Liver (tissue), 8 donors: ENCODE measurements at regions not wholly inside any gene's neighbourhood (a gene's known extent, or its start where the extent isn't known, plus 50 kb on each side); places are given as distances from the start of the nearest gene placed in this dataset.

Source experiments
- DNase-seq: peaks from one replicate; pipeline ENCODE4 v3.0.0-alpha.2; 2017; ENCODE audit warnings: low spot score
- H3K27ac ChIP-seq, 2 donors: one replicate each; pipeline ENCODE4 v1.7.0; 2013; ENCODE audit warnings: inconsistent platforms in 2 of 2, low read length in 2 of 2, control low read depth in 1 of 2, low read depth in 1 of 2, mild to moderate bottlenecking in 1 of 2
- H3K27me3 ChIP-seq, 4 donors: one replicate each; pipeline versions ENCODE4 v1.6.1 to v1.7.0; 2013; ENCODE audit warnings: low read length in 3 of 4, inconsistent platforms in 1 of 4, mild to moderate bottlenecking in 1 of 4, moderate library complexity in 1 of 4; ENCODE audit not compliant: control insufficient read depth in 4 of 4, insufficient read depth in 4 of 4
- H3K36me3 ChIP-seq, 4 donors: one replicate each; pipeline versions ENCODE4 v1.6.1 to v1.7.0; 2013; ENCODE audit warnings: low read length in 3 of 4, mild to moderate bottlenecking in 3 of 4, low read depth in 1 of 4, moderate library complexity in 1 of 4; ENCODE audit not compliant: control insufficient read depth in 4 of 4, insufficient read depth in 3 of 4
- H3K4me1 ChIP-seq, 4 donors: one replicate each; pipeline versions ENCODE4 v1.6.1 to v1.7.0; 2013; ENCODE audit warnings: low read length in 3 of 4, mild to moderate bottlenecking in 3 of 4, moderate library complexity in 1 of 4; ENCODE audit not compliant: control insufficient read depth in 4 of 4, insufficient read depth in 4 of 4
- H3K4me3 ChIP-seq, 3 donors: one replicate each; pipeline versions ENCODE4 v1.6.1 to v1.7.0; 2013; ENCODE audit warnings: low read length in 3 of 3, control low read depth in 1 of 3, low read depth in 1 of 3, mild to moderate bottlenecking in 1 of 3
- H3K9ac ChIP-seq, 2 donors: one replicate each; pipeline ENCODE4 v1.7.0; 2013; ENCODE audit warnings: low read length in 2 of 2, mild to moderate bottlenecking in 2 of 2, moderate library complexity in 2 of 2, control low read depth in 1 of 2, low read depth in 1 of 2
- H3K9me3 ChIP-seq, 4 donors: one replicate each; pipeline versions ENCODE4 v1.6.1 to v1.7.0; 2013; ENCODE audit warnings: low read length in 3 of 4; ENCODE audit not compliant: control insufficient read depth in 4 of 4
- ATF3 ChIP-seq: IDR thresholded peaks from 2 replicates; pipeline ENCODE4 v1.6.1; 2016; ENCODE audit warnings: antibody characterized with exemption
- CTCF ChIP-seq: fragments of 150-350 bp; IDR thresholded peaks from 2 replicates; pipeline ENCODE4 v1.5.1; 2017; ENCODE audit warnings: improper control_type of control experiment, low read depth, low read length; ENCODE audit not compliant: missing input control
- EGR1 ChIP-seq, 2 donors: IDR thresholded peaks; 2 replicates each; pipeline ENCODE4 v1.6.1; 2016 to 2018; ENCODE audit warnings: antibody characterized with exemption in 2 of 2, low read depth in 2 of 2
- FOXA1 ChIP-seq: IDR thresholded peaks from 2 replicates; pipeline ENCODE4 v1.6.1; 2016; ENCODE audit warnings: antibody characterized with exemption
- FOXA2 ChIP-seq: IDR thresholded peaks from 2 replicates; pipeline ENCODE4 v1.6.1; 2016; ENCODE audit warnings: antibody characterized with exemption
- GABPA ChIP-seq, 2 donors: IDR thresholded peaks in 1 of 2; conservative IDR thresholded peaks in 1 of 2; 2 replicates each; pipeline ENCODE4 v1.6.1; 2016; ENCODE audit warnings: antibody characterized with exemption in 2 of 2, mild to moderate bottlenecking in 1 of 2, moderate library complexity in 1 of 2
- HNF4A ChIP-seq, 2 donors: conservative IDR thresholded peaks; 2 replicates each; pipeline ENCODE4 v1.6.1; 2016; ENCODE audit warnings: antibody characterized with exemption in 2 of 2, mild to moderate bottlenecking in 2 of 2
- HNF4G ChIP-seq: IDR thresholded peaks from 2 replicates; pipeline ENCODE4 v1.6.1; 2016; ENCODE audit warnings: antibody characterized with exemption
- JUND ChIP-seq, 2 donors: IDR thresholded peaks; 2 replicates each; pipeline ENCODE4 v1.6.1; 2016; ENCODE audit warnings: antibody characterized with exemption in 2 of 2
- MAX ChIP-seq: IDR thresholded peaks from 2 replicates; pipeline ENCODE4 v1.6.1; 2016; ENCODE audit warnings: antibody characterized with exemption
- NR2F2 ChIP-seq: IDR thresholded peaks from 2 replicates; pipeline ENCODE4 v1.6.1; 2016; ENCODE audit warnings: antibody characterized with exemption
- RAD21 ChIP-seq, 2 donors: IDR thresholded peaks; 2 replicates each; pipeline ENCODE4 v1.6.1; 2016; ENCODE audit warnings: antibody characterized with exemption in 2 of 2, mild to moderate bottlenecking in 2 of 2
- REST ChIP-seq: IDR thresholded peaks from 2 replicates; pipeline ENCODE4 v1.6.1; 2016; ENCODE audit warnings: antibody characterized with exemption, mild to moderate bottlenecking
- RXRA ChIP-seq, 2 donors: IDR thresholded peaks; 2 replicates each; pipeline ENCODE4 v1.6.1; 2017 to 2018; ENCODE audit warnings: antibody characterized with exemption in 2 of 2, mild to moderate bottlenecking in 1 of 2
- SP1 ChIP-seq: IDR thresholded peaks from 2 replicates; pipeline ENCODE4 v1.6.1; 2018; ENCODE audit warnings: antibody characterized with exemption, mild to moderate bottlenecking
- TAF1 ChIP-seq: conservative IDR thresholded peaks from 2 replicates; pipeline ENCODE4 v1.6.1; 2016; ENCODE audit warnings: antibody characterized with exemption, mild to moderate bottlenecking
- YY1 ChIP-seq: IDR thresholded peaks from 2 replicates; pipeline ENCODE4 v1.6.1; 2016; ENCODE audit warnings: antibody characterized with exemption, mild to moderate bottlenecking
- WGBS: extraction: QIAGEN DNeasy Blood & Tissue Kit; methylation state at CpG from one replicate; pipeline ENCODE4 v1.1.7; 2013; 5-methylcytosine and 5-hydroxymethylcytosine counted together
- donor health status: healthy.
- donor health status: healthy.
- donor health status: healthy.
- donor health status: healthy.
- donor health status: healthy.

GRCh38 chr6:133092199-133092598 is 149.0 kb upstream of the EYA4 start:
- Histone ChIP-seq H3K36me3 (no peaks in the 10 kb centered on the region), H3K27ac (no peak overlapping the region), H3K4me1 (no peaks in the 10 kb centered on the region), H3K9ac (no peak overlapping the region), H3K4me3 (no peak overlapping the region), H3K27me3 (peaks cover 0 to 3% (median under 1%) of the 10 kb centered on the region in 4 donors), H3K9me3 (peaks cover 0 to 2% (median 0%) of the 10 kb centered on the region in 4 donors)
- no peak for TF ChIP-seq CTCF
- no peak for TF ChIP-seq SP1
- TF ChIP-seq RXRA (IDR thresholded peaks at IDR 0.05): no peak
- TF ChIP-seq FOXA2: no peak
- TF ChIP-seq HNF4G: no peak
- TF ChIP-seq FOXA1: no peak
- no peak for TF ChIP-seq ATF3
- TF ChIP-seq MAX: no peak
- TF ChIP-seq REST: no peak
- no peak for TF ChIP-seq TAF1
- TF ChIP-seq NR2F2: no peak
- TF ChIP-seq YY1: no peak
- TF ChIP-seq JUND (IDR thresholded peaks at IDR 0.05): no peak
- TF ChIP-seq HNF4A (conservative IDR thresholded peaks at IDR 0.05): no peak
- no peak for TF ChIP-seq GABPA (IDR thresholded peaks at IDR 0.05 in 1 of 2, conservative IDR thresholded peaks at IDR 0.05 in 1 of 2)
- no peak for TF ChIP-seq EGR1 (IDR thresholded peaks at IDR 0.05; ENCODE audit: low read depth in 2 of 2)
- 89% methylated on average over 1 of the region's 1 CpG for WGBS
- DNase-seq: no peak

GRCh38 chr6:133092771-133093170 is 148.4 kb upstream of the EYA4 start:
- Histone ChIP-seq H3K36me3 (no peaks in the 10 kb centered on the region), H3K4me1 (no peaks in the 10 kb centered on the region), H3K9me3 (peaks cover 0 to 2% (median 0%) of the 10 kb centered on the region in 4 donors), H3K27me3 (peaks cover 0 to 4% (median 1%) of the 10 kb centered on the region in 4 donors), H3K27ac (no peak overlapping the region), H3K9ac (no peak overlapping the region), H3K4me3 (no peak overlapping the region)
- 76% methylated on average over 5 of the region's 5 CpGs for WGBS
- DNase-seq: no peak
- no peak for TF ChIP-seq HNF4G
- TF ChIP-seq GABPA (IDR thresholded peaks at IDR 0.05 in 1 of 2, conservative IDR thresholded peaks at IDR 0.05 in 1 of 2): no peak
- no peak for TF ChIP-seq NR2F2
- no peak for TF ChIP-seq EGR1 (IDR thresholded peaks at IDR 0.05; ENCODE audit: low read depth in 2 of 2)
- TF ChIP-seq CTCF: no peak
- TF ChIP-seq RAD21 (IDR thresholded peaks at IDR 0.05): no peak
- no peak for TF ChIP-seq FOXA2
- TF ChIP-seq ATF3: no peak
- no peak for TF ChIP-seq FOXA1
- TF ChIP-seq HNF4A (conservative IDR thresholded peaks at IDR 0.05): no peak
- TF ChIP-seq TAF1: no peak
- no peak for TF ChIP-seq YY1
- TF ChIP-seq MAX: no peak
- no peak for TF ChIP-seq SP1
- TF ChIP-seq REST: no peak
